ENCODE measurements at regions not wholly inside any gene's neighbourhood (a gene's known extent, or its start where the extent isn't known, plus 50 kb on each side); places are given as distances from the start of the nearest gene placed in this dataset.

DNA sequence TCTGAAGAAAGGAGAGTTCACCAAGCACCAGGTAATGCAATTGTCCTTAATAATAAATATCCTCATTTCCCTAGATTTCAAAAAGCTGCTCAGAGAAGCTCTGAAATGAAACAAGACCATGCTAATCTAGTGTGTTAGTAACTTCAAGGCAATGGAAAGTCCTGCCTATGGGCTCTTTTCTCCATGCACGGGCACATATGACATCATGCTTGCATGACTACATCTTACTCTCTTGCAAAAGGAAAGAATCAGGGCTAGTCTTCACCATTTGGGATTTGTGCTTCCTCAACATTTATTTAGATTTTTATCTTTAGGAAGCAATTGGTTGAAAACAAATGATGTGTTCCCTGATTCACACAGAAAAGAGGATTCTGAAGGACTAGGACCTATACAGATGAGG, 204.0 kb upstream of the POU3F3 start:
- 90% methylated on average over 1 of the region's 1 CpG for WGBS

DNA sequence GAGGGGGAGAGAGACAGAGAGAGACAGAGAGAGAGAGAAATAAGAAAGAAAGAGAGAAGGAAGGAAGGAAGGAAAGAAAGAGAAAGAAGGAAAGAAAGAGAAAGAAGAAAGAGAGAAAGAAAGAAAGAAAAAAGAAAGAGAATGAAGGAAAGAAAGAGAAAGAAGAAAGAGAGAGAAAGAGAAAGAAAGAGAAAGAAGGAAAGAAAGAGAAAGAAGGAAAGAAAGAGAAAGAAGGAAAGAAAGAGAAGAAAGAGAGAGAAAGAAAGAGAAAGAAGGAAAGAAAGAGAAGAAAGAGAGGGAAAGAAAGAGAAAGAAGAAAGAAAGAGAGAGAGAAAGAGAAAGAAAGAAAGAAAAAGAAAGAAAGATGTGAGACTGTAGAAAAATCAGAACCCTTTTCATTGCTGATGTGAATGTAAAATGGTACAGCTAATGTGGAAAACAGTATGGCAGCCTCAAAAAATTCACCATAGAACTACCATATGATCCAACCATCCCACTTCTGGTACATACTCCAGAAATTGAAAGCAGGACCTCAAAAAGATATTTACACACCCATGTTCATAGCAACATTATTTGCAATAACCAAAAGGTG, 203.4 kb upstream of the POU3F3 start:
- peaks cover 7% of the 10 kb centered on the region for H3K4me1 ChIP-seq (ENCODE audit: insufficient read depth, low read length)
- no peaks in the 10 kb centered on the region for H3K36me3 ChIP-seq (ENCODE audit: insufficient read depth, low read length)
- H3K27ac ChIP-seq (ENCODE audit: low read depth, low read length): no peak overlapping the region
- H3K4me3 ChIP-seq (ENCODE audit: low read length): no peak overlapping the region
- no peaks in the 10 kb centered on the region for H3K27me3 ChIP-seq (ENCODE audit: insufficient read depth, low read length)
- no peaks in the 10 kb centered on the region for H3K9me3 ChIP-seq (ENCODE audit: insufficient read depth, low read depth, low read length)
- H3K9ac ChIP-seq (ENCODE audit: low read depth, low read length): no peak overlapping the region

More for the DNA sequence above, 204.0 kb upstream of the POU3F3 start:
- Histone ChIP-seq H3K9ac (ENCODE audit: low read depth, low read length) (no peak overlapping the region), H3K9me3 (ENCODE audit: insufficient read depth, low read depth, low read length) (no peaks in the 10 kb centered on the region), H3K27me3 (ENCODE audit: insufficient read depth, low read length) (no peaks in the 10 kb centered on the region), H3K4me3 (ENCODE audit: low read length) (no peak overlapping the region), H3K36me3 (ENCODE audit: insufficient read depth, low read length) (no peaks in the 10 kb centered on the region), H3K27ac (ENCODE audit: low read depth, low read length) (no peak overlapping the region), H3K4me1 (ENCODE audit: insufficient read depth, low read length) (peaks cover under 1% of the 10 kb centered on the region; the same call in 1 of the 2 replicates)

- Histone ChIP-seq H3K27ac (ENCODE audit: low read depth, low read length) (no peak overlapping the region), H3K9me3 (ENCODE audit: insufficient read depth, low read depth, low read length) (no peaks in the 10 kb centered on the region), H3K27me3 (ENCODE audit: insufficient read depth, low read length) (peaks cover 33% of the 10 kb centered on the region), H3K4me1 (ENCODE audit: insufficient read depth, low read length) (peaks cover 47% of the 10 kb centered on the region), H3K4me3 (ENCODE audit: low read length) (no peak overlapping the region), H3K9ac (ENCODE audit: low read depth, low read length) (no peak overlapping the region), H3K36me3 (ENCODE audit: insufficient read depth, low read length) (no peaks in the 10 kb centered on the region)
- WGBS: 88% methylated on average over 4 of the region's 4 CpGs
Observed at GRCh38 chr2:104654811-104655210, 199.1 kb upstream of the POU3F3 start.

DNA sequence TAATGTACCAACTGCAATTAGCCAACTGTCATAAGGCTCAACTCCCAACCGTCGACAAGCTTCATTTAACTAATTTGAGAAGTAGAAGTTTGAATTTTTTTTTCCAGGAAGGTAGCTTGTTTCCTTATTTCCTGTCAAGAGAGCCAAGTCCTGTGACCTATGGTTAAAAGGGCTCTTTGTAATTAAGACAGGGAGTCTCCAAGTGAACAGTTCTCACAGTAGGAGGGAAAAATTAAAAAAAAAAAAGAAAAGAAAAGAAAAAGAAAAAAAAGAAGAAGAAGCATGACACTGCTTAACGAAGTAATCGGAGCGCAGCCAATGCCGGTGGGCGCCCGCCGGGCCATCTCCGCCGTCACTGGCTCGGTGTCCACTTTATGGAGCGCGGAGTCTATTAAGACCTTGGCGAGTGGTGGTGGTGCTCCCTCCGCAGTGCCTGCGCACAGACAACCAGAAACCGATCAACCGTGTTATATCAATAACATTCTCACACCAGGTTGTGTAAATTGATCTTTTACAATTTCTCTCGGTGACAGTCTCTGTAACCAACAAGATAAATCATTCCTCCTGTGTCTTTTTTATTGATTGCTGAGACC, 197.2 kb upstream of the POU3F3 start:
- H3K9ac ChIP-seq (ENCODE audit: low read depth, low read length): no peak overlapping the region
- H3K27ac ChIP-seq (ENCODE audit: low read depth, low read length): no peak overlapping the region
- H3K4me3 ChIP-seq (ENCODE audit: low read length): no peak overlapping the region
- H3K4me1 ChIP-seq (ENCODE audit: insufficient read depth, low read length): peaks cover 48% of the 10 kb centered on the region
- H3K9me3 ChIP-seq (ENCODE audit: insufficient read depth, low read depth, low read length): no peaks in the 10 kb centered on the region
- H3K27me3 ChIP-seq (ENCODE audit: insufficient read depth, low read length): peaks cover 40% of the 10 kb centered on the region
- 82% methylated on average over 19 of the region's 20 CpGs for WGBS
- no peaks in the 10 kb centered on the region for H3K36me3 ChIP-seq (ENCODE audit: insufficient read depth, low read length)

DNA sequence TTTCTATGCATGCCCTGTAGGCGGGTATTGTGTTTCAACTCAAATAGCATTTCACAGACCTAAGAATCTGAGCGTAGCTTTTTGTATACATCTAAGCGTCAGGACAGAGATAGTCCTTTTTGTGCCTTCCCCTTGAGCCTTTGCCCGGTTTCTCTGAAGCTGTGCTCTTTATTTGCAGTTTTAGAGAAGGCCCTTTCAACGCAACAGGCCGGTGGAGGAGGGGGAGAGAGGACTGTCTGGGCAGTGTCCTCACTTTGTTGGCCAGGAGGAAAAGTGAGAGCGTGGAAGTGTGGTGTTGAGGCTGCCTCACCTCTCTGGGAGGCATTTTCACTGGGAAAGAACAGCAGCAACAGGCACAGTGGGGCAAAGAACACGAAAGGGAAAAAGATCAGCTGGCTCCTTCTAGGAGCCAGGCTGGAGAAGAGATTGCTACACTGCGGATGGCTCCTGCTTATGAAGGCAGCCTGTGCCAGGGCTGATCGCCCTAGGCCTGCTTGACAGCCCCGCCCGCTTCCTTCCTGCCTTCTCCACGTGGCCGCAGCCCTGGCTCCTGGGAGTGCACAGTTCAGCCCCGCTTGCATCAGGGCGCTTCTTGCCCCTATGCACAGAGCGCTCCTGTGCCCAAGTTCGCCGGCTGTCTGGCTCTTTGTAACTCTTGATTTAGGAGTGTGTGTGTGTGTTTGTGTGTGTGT, 195.6 kb upstream of the POU3F3 start:
- H3K27ac ChIP-seq (ENCODE audit: low read depth, low read length): no peak overlapping the region
- H3K4me1 ChIP-seq (ENCODE audit: insufficient read depth, low read length): peaks cover 48% of the 10 kb centered on the region
- peaks cover 40% of the 10 kb centered on the region for H3K27me3 ChIP-seq (ENCODE audit: insufficient read depth, low read length)
- peak overlapping the region; percentile 52 for H3K4me3 ChIP-seq (ENCODE audit: low read length)
- no peaks in the 10 kb centered on the region for H3K36me3 ChIP-seq (ENCODE audit: insufficient read depth, low read length)
- WGBS: 39% methylated on average over 19 of the region's 19 CpGs
- H3K9ac ChIP-seq (ENCODE audit: low read depth, low read length): peak overlapping the region; percentile 29; the same call in 1 of the 2 replicates
- no peaks in the 10 kb centered on the region for H3K9me3 ChIP-seq (ENCODE audit: insufficient read depth, low read depth, low read length)

DNA sequence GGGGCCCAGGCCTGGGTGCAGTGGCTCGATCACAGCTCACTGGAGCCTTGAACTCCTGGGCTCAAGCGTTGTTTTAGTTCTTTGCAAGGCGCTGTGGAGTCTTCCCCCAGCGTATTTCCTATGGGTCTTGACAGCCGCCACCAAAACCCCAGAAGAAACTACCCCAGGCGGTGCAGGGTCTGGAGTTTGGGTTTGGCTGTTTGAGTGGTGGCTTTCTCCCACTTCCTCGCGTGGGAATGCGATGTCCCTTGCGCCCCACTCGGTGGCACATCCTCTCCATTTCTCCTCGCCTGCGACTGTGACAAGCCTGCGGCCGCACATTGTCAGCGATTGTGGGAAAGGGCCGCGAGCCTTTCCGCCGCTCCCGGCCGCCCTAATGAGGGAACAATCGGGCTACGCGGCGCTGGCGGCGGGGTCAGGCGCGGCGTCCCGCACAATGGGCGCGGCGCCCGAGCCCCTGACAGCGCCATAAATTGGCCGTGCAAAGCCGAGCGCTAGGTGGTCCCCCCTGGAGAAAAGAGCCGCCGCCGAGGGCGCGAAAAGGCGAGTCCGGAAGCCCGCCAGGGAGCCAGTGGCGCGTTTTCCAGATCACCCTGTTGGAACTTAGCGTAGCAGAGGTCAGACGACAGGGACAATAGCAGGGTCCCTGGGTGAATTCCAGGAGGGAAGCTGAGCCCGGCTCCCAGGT, 194.9 kb upstream of the POU3F3 start:
- Histone ChIP-seq H3K4me1 (ENCODE audit: insufficient read depth, low read length) (peaks cover 48% of the 10 kb centered on the region), H3K27ac (ENCODE audit: low read depth, low read length) (no peak overlapping the region), H3K36me3 (ENCODE audit: insufficient read depth, low read length) (no peaks in the 10 kb centered on the region), H3K27me3 (ENCODE audit: insufficient read depth, low read length) (peaks cover 40% of the 10 kb centered on the region), H3K9ac (ENCODE audit: low read depth, low read length) (peak overlapping the region; percentile 65), H3K4me3 (ENCODE audit: low read length) (peak overlapping the region; percentile 52), H3K9me3 (ENCODE audit: insufficient read depth, low read depth, low read length) (no peaks in the 10 kb centered on the region)
- WGBS: 6% methylated on average over 53 of the region's 53 CpGs

- Histone ChIP-seq H3K9ac (ENCODE audit: low read depth, low read length) (no peak overlapping the region), H3K4me3 (ENCODE audit: low read length) (no peak overlapping the region), H3K27ac (ENCODE audit: low read depth, low read length) (no peak overlapping the region), H3K36me3 (ENCODE audit: insufficient read depth, low read length) (no peaks in the 10 kb centered on the region), H3K27me3 (ENCODE audit: insufficient read depth, low read length) (peaks cover 40% of the 10 kb centered on the region), H3K4me1 (ENCODE audit: insufficient read depth, low read length) (peaks cover 36% of the 10 kb centered on the region), H3K9me3 (ENCODE audit: insufficient read depth, low read depth, low read length) (no peaks in the 10 kb centered on the region)
- WGBS: 95% methylated on average over 2 of the region's 5 CpGs
Observed at GRCh38 chr2:104660991-104661390, 192.9 kb upstream of the POU3F3 start.

DNA sequence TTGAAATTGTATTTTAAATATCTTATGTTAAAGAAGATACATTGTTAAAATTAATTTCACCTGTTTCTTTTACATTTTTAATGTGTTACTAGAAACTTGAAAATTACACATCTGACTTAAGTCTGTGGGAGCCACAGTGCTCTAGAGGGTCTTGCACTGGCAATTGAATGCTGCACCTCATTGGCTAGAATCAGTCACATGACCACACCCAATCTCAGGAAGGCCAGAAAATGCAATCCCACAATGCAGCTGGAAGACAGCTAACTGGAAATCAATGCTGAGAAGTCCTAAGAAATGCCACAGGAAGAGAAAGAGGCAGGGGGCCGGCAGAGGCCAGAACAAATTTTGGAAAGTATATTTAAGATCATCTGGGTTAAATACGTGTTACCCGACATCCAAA, 189.2 kb upstream of the POU3F3 start:
- no peak overlapping the region for H3K27ac ChIP-seq (ENCODE audit: low read depth, low read length)
- peaks cover 2% of the 10 kb centered on the region for H3K4me1 ChIP-seq (ENCODE audit: insufficient read depth, low read length)
- H3K9me3 ChIP-seq (ENCODE audit: insufficient read depth, low read depth, low read length): no peaks in the 10 kb centered on the region
- WGBS: 90% methylated on average over 3 of the region's 3 CpGs
- no peak overlapping the region for H3K4me3 ChIP-seq (ENCODE audit: low read length)
- no peak overlapping the region for H3K9ac ChIP-seq (ENCODE audit: low read depth, low read length)
- H3K36me3 ChIP-seq (ENCODE audit: insufficient read depth, low read length): no peaks in the 10 kb centered on the region
- H3K27me3 ChIP-seq (ENCODE audit: insufficient read depth, low read length): peaks cover 8% of the 10 kb centered on the region

DNA sequence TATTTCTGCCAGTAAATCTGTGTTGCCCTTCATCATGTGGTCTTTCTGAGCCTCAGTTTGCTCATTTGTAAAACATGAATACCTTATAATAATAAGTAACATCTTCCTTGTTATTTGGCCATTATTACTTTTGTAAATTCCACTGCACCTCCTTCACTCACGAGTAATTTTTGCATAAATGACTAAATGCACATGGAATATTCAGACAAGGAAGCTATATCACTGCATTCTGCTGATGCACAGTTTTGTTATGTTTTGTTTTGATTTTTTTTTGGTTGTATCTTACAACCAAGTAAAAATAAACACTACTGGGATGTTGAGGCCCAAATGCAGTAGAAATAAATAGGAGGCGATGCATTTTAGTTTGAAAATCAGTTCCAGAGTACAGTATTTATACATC, 185.3 kb upstream of the POU3F3 start:
- H3K4me1 ChIP-seq (ENCODE audit: insufficient read depth, low read length): 0 out of 2 replicates have a peak, but pooled peaks cover 3% of the 10 kb centered on the region
- 96% methylated on average over 2 of the region's 2 CpGs for WGBS
- no peaks in the 10 kb centered on the region for H3K27me3 ChIP-seq (ENCODE audit: insufficient read depth, low read length)
- no peak overlapping the region for H3K4me3 ChIP-seq (ENCODE audit: low read length)
- H3K9me3 ChIP-seq (ENCODE audit: insufficient read depth, low read depth, low read length): no peaks in the 10 kb centered on the region
- no peak overlapping the region for H3K9ac ChIP-seq (ENCODE audit: low read depth, low read length)
- no peak overlapping the region for H3K27ac ChIP-seq (ENCODE audit: low read depth, low read length)
- no peaks in the 10 kb centered on the region for H3K36me3 ChIP-seq (ENCODE audit: insufficient read depth, low read length)

GRCh38 chr2:104673225-104673624, 180.7 kb upstream of the POU3F3 start:
- Histone ChIP-seq H3K4me1 (ENCODE audit: insufficient read depth, low read length) (0 out of 2 replicates have a peak, but pooled peaks cover 3% of the 10 kb centered on the region), H3K4me3 (ENCODE audit: low read length) (no peak overlapping the region), H3K9ac (ENCODE audit: low read depth, low read length) (no peak overlapping the region), H3K27me3 (ENCODE audit: insufficient read depth, low read length) (no peaks in the 10 kb centered on the region), H3K27ac (ENCODE audit: low read depth, low read length) (no peak overlapping the region), H3K36me3 (ENCODE audit: insufficient read depth, low read length) (no peaks in the 10 kb centered on the region), H3K9me3 (ENCODE audit: insufficient read depth, low read depth, low read length) (no peaks in the 10 kb centered on the region)
- 90% methylated on average over 6 of the region's 6 CpGs for WGBS

DNA sequence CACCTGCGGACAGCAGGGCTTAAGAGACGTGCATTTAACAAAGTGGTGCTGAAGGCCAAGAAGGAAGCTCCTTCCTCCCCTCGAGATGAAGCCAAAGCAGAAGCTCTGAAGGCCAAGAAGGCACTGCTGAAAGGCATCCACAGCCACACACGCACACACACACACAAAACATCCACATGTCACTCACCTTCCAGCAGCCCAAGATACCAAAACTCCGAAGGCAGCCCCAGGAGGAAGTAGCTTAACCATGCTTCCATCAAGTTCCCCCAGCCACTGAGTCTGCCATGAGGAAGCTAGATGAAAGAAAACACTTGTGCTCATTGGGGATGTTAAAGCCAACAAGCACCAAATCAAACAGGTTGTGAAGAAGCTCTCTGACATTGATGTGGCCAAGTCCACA, 175.7 kb upstream of the POU3F3 start:
- Histone ChIP-seq H3K27ac (ENCODE audit: low read depth, low read length) (no peak overlapping the region), H3K4me1 (ENCODE audit: insufficient read depth, low read length) (0 out of 2 replicates have a peak, but pooled peaks cover under 1% of the 10 kb centered on the region), H3K9me3 (ENCODE audit: insufficient read depth, low read depth, low read length) (no peaks in the 10 kb centered on the region), H3K9ac (ENCODE audit: low read depth, low read length) (no peak overlapping the region), H3K27me3 (ENCODE audit: insufficient read depth, low read length) (no peaks in the 10 kb centered on the region), H3K36me3 (ENCODE audit: insufficient read depth, low read length) (no peaks in the 10 kb centered on the region), H3K4me3 (ENCODE audit: low read length) (no peak overlapping the region)
- WGBS: 90% methylated on average over 5 of the region's 5 CpGs
